ENCODE measurements at regions not wholly inside any gene's neighbourhood (a gene's known extent, or its start where the extent isn't known, plus 50 kb on each side); places are given as distances from the start of the nearest gene placed in this dataset.

- no peak for TF ChIP-seq CTCF (IDR thresholded peaks at IDR 0.05)
- H3K36me3 ChIP-seq = no peaks in the 10 kb centered on the region
- H3K9me3 ChIP-seq = no peaks in the 10 kb centered on the region
- H3K27ac ChIP-seq = no peak overlapping the region
- no peak overlapping the region for H3K4me3 ChIP-seq (ENCODE audit: low read depth in 1 of 2, low read length in 1 of 2)
- no peaks in the 10 kb centered on the region for H3K4me1 ChIP-seq (ENCODE audit: control insufficient read depth in 1 of 2, insufficient read depth in 1 of 2, low read depth in 1 of 2, low read length in 1 of 2)
- peaks cover 8% of the 10 kb centered on the region for H3K27me3 ChIP-seq
Observed at GRCh38 chr6:138586638-138587037, 87.3 kb upstream of the NHSL1 start.

- H3K27ac ChIP-seq = no peak overlapping the region
- TF ChIP-seq CTCF (IDR thresholded peaks at IDR 0.05) = peak; percentile 90
- peaks cover 31% of the 10 kb centered on the region for H3K27me3 ChIP-seq
- H3K36me3 ChIP-seq = no peaks in the 10 kb centered on the region
- no peaks in the 10 kb centered on the region for H3K9me3 ChIP-seq
- H3K4me1 ChIP-seq (ENCODE audit: control insufficient read depth in 1 of 2, insufficient read depth in 1 of 2, low read depth in 1 of 2, low read length in 1 of 2) = no peaks in the 10 kb centered on the region
- no peak overlapping the region for H3K4me3 ChIP-seq (ENCODE audit: low read depth in 1 of 2, low read length in 1 of 2)
Observed at GRCh38 chr6:138588805-138589434, 89.6 kb upstream of the NHSL1 start.

- TF ChIP-seq CTCF (IDR thresholded peaks at IDR 0.05) = peak; percentile 65
- Histone ChIP-seq H3K27ac (no peak overlapping the region), H3K4me1 (ENCODE audit: control insufficient read depth in 1 of 2, insufficient read depth in 1 of 2, low read depth in 1 of 2, low read length in 1 of 2) (no peaks in the 10 kb centered on the region), H3K36me3 (no peaks in the 10 kb centered on the region), H3K9me3 (no peaks in the 10 kb centered on the region), H3K27me3 (peaks cover 40% of the 10 kb centered on the region), H3K4me3 (ENCODE audit: low read depth in 1 of 2, low read length in 1 of 2) (no peak overlapping the region)
Observed at GRCh38 chr6:138590796-138591709, 91.8 kb upstream of the NHSL1 start.

- Histone ChIP-seq H3K27ac (no peak overlapping the region), H3K4me3 (ENCODE audit: low read depth in 1 of 2, low read length in 1 of 2) (no peak overlapping the region), H3K27me3 (peaks cover 40% of the 10 kb centered on the region), H3K36me3 (no peaks in the 10 kb centered on the region), H3K4me1 (ENCODE audit: control insufficient read depth in 1 of 2, insufficient read depth in 1 of 2, low read depth in 1 of 2, low read length in 1 of 2) (no peaks in the 10 kb centered on the region), H3K9me3 (no peaks in the 10 kb centered on the region)
- no peak for TF ChIP-seq CTCF (IDR thresholded peaks at IDR 0.05)
Observed at GRCh38 chr6:138592749-138593123, 93.4 kb upstream of the NHSL1 start.

- TF ChIP-seq CTCF (IDR thresholded peaks at IDR 0.05) = no peak
- H3K27ac ChIP-seq = no peak overlapping the region
- peaks cover 40% of the 10 kb centered on the region for H3K27me3 ChIP-seq
- H3K4me3 ChIP-seq (ENCODE audit: low read depth in 1 of 2, low read length in 1 of 2) = no peak overlapping the region
- no peaks in the 10 kb centered on the region for H3K4me1 ChIP-seq (ENCODE audit: control insufficient read depth in 1 of 2, insufficient read depth in 1 of 2, low read depth in 1 of 2, low read length in 1 of 2)
- no peaks in the 10 kb centered on the region for H3K9me3 ChIP-seq
- no peaks in the 10 kb centered on the region for H3K36me3 ChIP-seq
Observed at GRCh38 chr6:138593124-138593877, 94.0 kb upstream of the NHSL1 start.
